Ovary (tissue), 3 donors: ENCODE measurements at regions not wholly inside any gene's neighbourhood (a gene's known extent, or its start where the extent isn't known, plus 50 kb on each side); places are given as distances from the start of the nearest gene placed in this dataset.

Source experiments
- CTCF ChIP-seq, 3 donors: fragments of 450-650 bp in 2 of 3; fragments of 200-600 bp in 1 of 3; IDR thresholded peaks; one replicate each; pipeline versions ENCODE4 v1.5.1 to v1.8.0; 2016 to 2022; ENCODE audit warnings: antibody characterized with exemption in 3 of 3, mild to moderate bottlenecking in 1 of 3
- POLR2A ChIP-seq: fragments of 450-650 bp; IDR thresholded peaks from one replicate; pipeline ENCODE4 v1.6.1; 2017; ENCODE audit warnings: antibody characterized with exemption, mild to moderate bottlenecking, moderate library complexity
- donor health status: DM: no; HTN: no; CAD: no.

GRCh38 chrX:45360571-45360970, 159.9 kb upstream of the DIPK2B start:
- TF ChIP-seq POLR2A (no peak), CTCF (IDR thresholded peaks at IDR 0.05) (no peak)
